Tibial nerve (tissue), 3 donors: ENCODE measurements at regions not wholly inside any gene's neighbourhood (a gene's known extent, or its start where the extent isn't known, plus 50 kb on each side); places are given as distances from the start of the nearest gene placed in this dataset.

Experiments used
- CTCF ChIP-seq, 5 experiments: fragments of 200-600 bp in 3 of 5; fragments of 450-650 bp in 2 of 5; sonication (generic) in 3 of 5; IDR thresholded peaks; one replicate each; pipeline ENCODE4 v1.5.1; 2016 to 2019; ENCODE audit warnings: antibody characterized with exemption in 5 of 5, mild to moderate bottlenecking in 3 of 5, moderate library complexity in 2 of 5
- POLR2A ChIP-seq, 2 donors: fragments of 450-650 bp; IDR thresholded peaks; one replicate each; pipeline ENCODE4 v1.6.1; 2017; ENCODE audit warnings: antibody characterized with exemption in 2 of 2, mild to moderate bottlenecking in 2 of 2, moderate library complexity in 2 of 2

GRCh38 chr6:96394727-96395126, 126.9 kb upstream of the UFL1 start:
- TF ChIP-seq CTCF (IDR thresholded peaks at IDR 0.05) = no peak
- TF ChIP-seq POLR2A (IDR thresholded peaks at IDR 0.05) = no peak
